AG09309 (cell line): ENCODE measurements at regions not wholly inside any gene's neighbourhood (a gene's known extent, or its start where the extent isn't known, plus 50 kb on each side); places are given as distances from the start of the nearest gene placed in this dataset.

Experiments
- DNase-seq: peaks from one replicate; pipeline ENCODE4 v3.0.0-alpha.2; 2010; ENCODE audit warnings: low read depth
- H3K4me3 ChIP-seq: 2 replicates; pipeline ENCODE4 v1.5.1; 2011; ENCODE audit warnings: mild to moderate bottlenecking, low read depth, low read length, moderate library complexity; ENCODE audit not compliant: control insufficient read depth
- CTCF ChIP-seq: IDR thresholded peaks from 2 replicates; pipeline ENCODE4 v1.5.1; 2011; ENCODE audit warnings: mild to moderate bottlenecking, low read depth, low read length, inconsistent platforms; ENCODE audit not compliant: insufficient read depth, control insufficient read depth; ENCODE audit errors: missing control alignments

DNA sequence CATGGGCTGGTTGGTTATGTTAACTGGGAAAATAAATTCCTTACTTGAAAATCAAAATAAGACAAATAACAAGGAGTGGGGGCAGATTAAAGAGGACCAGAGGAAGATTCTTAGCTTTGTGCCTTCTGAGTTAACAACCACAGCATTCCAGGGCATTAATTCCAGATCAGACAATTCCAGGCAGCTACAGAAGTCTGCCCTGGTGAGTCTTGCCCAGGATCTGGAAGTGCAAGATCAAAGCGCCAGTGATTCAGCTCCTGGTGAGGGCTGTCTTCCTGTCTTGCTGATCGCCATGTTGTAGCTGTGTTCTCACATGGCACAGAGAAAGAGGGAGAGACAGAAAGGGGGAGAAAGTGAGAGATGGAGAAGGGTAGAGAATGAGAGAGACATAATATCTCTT is 65.6 kb downstream of the ANXA2R start:
- DNase-seq = no peak
- no peak overlapping the region for H3K4me3 ChIP-seq
- TF ChIP-seq CTCF = no peak

GRCh38 chr5:42970636-42971559 is 69.2 kb downstream of the ANXA2R start:
- no peak for DNase-seq
- H3K4me3 ChIP-seq = no peak overlapping the region
- TF ChIP-seq CTCF = no peak

GRCh38 chr5:42965934-42966333 is 74.2 kb downstream of the ANXA2R start:
- TF ChIP-seq CTCF = no peak
- DNase-seq = no peak
- no peak overlapping the region for H3K4me3 ChIP-seq

DNA sequence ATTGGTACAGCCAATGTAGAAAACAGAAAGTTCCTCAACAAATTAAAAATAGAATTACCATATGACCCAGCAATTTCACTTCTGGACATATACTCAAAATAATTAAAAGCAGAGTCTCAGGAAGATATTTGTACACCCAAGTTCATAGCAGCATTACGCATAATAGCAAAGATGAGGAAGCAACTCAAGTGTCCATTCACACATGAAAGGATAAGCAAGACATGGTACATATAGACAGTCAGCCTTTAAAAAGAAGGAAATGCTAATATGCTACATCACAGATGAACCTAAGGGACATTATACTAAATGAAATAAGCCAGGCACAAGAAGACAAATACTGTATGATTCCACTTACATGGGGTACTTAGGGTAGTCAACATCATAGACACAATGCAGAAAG is 76.7 kb downstream of the ANXA2R start:
- TF ChIP-seq CTCF = no peak
- no peak overlapping the region for H3K4me3 ChIP-seq
- DNase-seq = no peak

GRCh38 chr5:42962124-42962523 is 78.0 kb downstream of the ANXA2R start:
- no peak for TF ChIP-seq CTCF
- H3K4me3 ChIP-seq = no peak overlapping the region
- DNase-seq = no peak

GRCh38 chr5:42960506-42960905 is 79.6 kb downstream of the ANXA2R start:
- no peak for TF ChIP-seq CTCF
- no peak for DNase-seq
- no peak overlapping the region for H3K4me3 ChIP-seq
